Left ventricle myocardium inferior (tissue), 1 donor: ENCODE measurements at regions not wholly inside any gene's neighbourhood (a gene's known extent, or its start where the extent isn't known, plus 50 kb on each side); places are given as distances from the start of the nearest gene placed in this dataset.
"Not testable (repeated sequence)": the region's sequence is repeated elsewhere in the genome, so short reads cannot be mapped to it uniquely, and the experiment has no call there.

Experiments used
- DNase-seq: peaks from one replicate; pipeline ENCODE4 v3.0.0-alpha.2; 2020
- H3K27ac ChIP-seq: fragments of 200-600 bp; replicated peaks from 2 replicates; pipeline ENCODE4 v1.8.0; 2021
- H3K27me3 ChIP-seq: fragments of 200-600 bp; 2 replicates; pipeline ENCODE4 v1.8.0; 2021; ENCODE audit warnings: low read depth
- H3K36me3 ChIP-seq: fragments of 200-600 bp; 2 replicates; pipeline ENCODE4 v1.8.0; 2021
- H3K4me1 ChIP-seq: fragments of 200-600 bp; 2 replicates; pipeline ENCODE4 v1.8.0; 2021
- H3K4me3 ChIP-seq: fragments of 200-600 bp; 2 replicates; pipeline ENCODE4 v1.8.0; 2021; ENCODE audit warnings: mild to moderate bottlenecking, moderate library complexity
- H3K9me3 ChIP-seq: fragments of 200-600 bp; replicated peaks from 2 replicates; pipeline ENCODE4 v1.8.0; 2021
- intact Hi-C: fragments of 100-400 bp; cut with micrococcal nuclease; formaldehyde crosslinking; loops from one replicate; pipeline ENCODE4 v1.11.0; 2022
- TF ChIP-seq, protein P1 (sequence below): fragments of 200-600 bp; IDR thresholded peaks from 2 replicates; pipeline ENCODE4 v1.8.0; 2021; ENCODE audit warnings: antibody characterized with exemption, mild to moderate bottlenecking, borderline replicate concordance
- donor health status: DM: no; HTN: yes; CAD: no; lungs with severe emphysema.

DNA sequence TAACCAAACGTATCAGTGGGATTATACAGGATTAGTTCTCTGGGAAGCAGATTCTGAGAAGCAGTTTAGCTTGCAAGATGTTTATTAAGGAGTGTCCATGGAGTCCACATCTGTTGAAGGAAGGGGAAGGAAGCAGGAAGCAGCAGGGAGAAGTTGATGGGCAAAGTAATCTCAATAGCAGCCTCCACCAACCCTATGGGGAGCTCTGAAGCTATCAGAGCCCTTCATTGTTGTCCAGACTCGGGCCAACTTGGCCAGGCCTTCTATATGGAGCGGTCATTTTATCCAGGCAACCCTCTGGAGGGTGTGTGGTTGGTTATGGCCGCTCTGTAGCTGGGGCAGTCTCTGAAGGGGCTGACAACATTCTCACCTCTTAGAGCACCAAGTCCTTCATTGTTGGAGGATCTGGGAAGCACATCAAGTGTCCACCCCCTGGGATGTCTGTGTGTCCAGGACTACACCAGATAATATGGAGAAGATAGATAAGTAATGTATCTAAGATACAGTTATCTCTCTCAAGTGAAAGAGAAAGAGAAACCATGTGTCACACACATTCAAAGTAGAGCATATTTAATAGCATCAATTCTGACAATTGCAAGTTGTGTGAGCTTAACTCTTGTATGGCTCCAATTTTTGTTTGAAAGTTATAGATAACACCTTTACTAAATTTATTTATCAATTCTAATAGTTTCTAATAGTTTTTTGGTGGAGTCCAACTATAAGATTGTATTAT is 101.7 kb upstream of the TRIM77 start:
- H3K27ac ChIP-seq: no peak overlapping the region
- TF ChIP-seq, protein P1, sequence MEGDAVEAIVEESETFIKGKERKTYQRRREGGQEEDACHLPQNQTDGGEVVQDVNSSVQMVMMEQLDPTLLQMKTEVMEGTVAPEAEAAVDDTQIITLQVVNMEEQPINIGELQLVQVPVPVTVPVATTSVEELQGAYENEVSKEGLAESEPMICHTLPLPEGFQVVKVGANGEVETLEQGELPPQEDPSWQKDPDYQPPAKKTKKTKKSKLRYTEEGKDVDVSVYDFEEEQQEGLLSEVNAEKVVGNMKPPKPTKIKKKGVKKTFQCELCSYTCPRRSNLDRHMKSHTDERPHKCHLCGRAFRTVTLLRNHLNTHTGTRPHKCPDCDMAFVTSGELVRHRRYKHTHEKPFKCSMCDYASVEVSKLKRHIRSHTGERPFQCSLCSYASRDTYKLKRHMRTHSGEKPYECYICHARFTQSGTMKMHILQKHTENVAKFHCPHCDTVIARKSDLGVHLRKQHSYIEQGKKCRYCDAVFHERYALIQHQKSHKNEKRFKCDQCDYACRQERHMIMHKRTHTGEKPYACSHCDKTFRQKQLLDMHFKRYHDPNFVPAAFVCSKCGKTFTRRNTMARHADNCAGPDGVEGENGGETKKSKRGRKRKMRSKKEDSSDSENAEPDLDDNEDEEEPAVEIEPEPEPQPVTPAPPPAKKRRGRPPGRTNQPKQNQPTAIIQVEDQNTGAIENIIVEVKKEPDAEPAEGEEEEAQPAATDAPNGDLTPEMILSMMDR: no peak
- no peak overlapping the region for H3K4me3 ChIP-seq
- intact Hi-C loops: no loop called here
- no peaks in the 10 kb centered on the region for H3K4me1 ChIP-seq
- no peak for DNase-seq
- H3K27me3 ChIP-seq: no peaks in the 10 kb centered on the region
- H3K9me3 ChIP-seq: no peaks in the 10 kb centered on the region
- no peaks in the 10 kb centered on the region for H3K36me3 ChIP-seq

DNA sequence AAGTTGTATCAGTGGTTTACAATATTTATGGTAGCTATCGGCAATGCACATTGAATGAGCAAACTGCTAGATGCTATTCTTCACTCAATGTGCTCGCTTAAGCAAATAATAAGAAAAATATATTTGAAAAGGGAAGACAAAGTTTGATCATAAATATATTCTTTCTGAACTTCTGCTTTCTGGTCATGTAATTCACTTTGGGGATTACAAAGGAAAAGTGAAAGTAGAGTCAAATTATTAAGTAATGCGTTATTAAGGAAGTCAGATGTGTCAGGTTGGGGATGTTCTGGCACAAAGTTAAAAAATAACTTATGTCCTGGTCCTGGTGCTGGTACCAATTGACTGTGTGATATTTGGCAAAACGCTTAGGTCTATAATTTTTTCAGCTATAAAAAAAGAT is 98.0 kb upstream of the TRIM77 start:
- no peaks in the 10 kb centered on the region for H3K4me1 ChIP-seq
- intact Hi-C loops: no loop called here
- no peak for DNase-seq
- H3K36me3 ChIP-seq: no peaks in the 10 kb centered on the region
- H3K4me3 ChIP-seq: no peak overlapping the region
- H3K27ac ChIP-seq: no peak overlapping the region
- no peaks in the 10 kb centered on the region for H3K27me3 ChIP-seq
- TF ChIP-seq, protein P1: no peak
- H3K9me3 ChIP-seq: no peaks in the 10 kb centered on the region

DNA sequence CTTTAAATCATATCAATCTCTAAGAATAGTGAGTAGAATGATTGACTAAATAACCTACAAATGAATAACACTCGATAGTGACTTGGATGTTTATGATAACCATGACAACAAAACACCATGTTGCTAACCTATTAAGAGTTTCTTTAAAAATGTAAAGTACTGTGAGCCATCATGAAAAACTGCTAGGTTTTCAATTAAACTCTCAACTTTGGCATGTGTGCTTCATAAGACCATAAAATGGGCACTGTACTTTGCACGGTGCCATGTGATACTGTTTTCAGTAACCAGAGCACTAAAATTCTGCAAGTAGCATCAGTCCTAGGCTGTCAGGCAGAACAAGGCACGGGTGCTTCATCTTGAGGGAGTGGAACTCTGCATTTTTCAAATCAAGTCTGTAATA is 96.2 kb upstream of the TRIM77 start:
- TF ChIP-seq, protein P1: no peak
- Histone ChIP-seq H3K36me3 (no peaks in the 10 kb centered on the region), H3K27ac (no peak overlapping the region), H3K4me1 (no peaks in the 10 kb centered on the region), H3K27me3 (no peaks in the 10 kb centered on the region), H3K9me3 (no peaks in the 10 kb centered on the region), H3K4me3 (no peak overlapping the region)
- DNase-seq: no peak
- intact Hi-C loops: no loop called here

DNA sequence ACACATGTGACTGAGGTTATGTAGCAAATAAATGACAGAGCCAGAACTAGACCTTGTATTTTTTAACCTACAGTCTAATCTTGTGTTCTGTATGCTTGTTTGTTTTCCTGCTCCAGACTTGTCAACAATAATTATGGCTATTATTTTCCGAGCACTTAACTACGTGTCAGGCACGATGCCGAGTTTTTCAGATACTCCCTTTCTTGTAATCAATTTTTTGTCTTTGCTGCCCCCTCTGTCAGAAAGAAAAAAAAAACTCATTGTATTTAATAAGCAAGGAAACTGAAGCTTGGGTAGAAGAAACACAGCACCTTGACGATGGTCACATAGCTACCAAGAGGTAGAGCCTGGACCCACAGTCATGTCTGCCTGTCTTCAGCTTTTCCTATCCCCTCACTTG is 95.7 kb upstream of the TRIM77 start:
- intact Hi-C loops, DNase-seq, H3K4me1 ChIP-seq, H3K27ac ChIP-seq, H3K9me3 ChIP-seq, H3K4me3 ChIP-seq, H3K36me3 ChIP-seq, H3K27me3 ChIP-seq: not testable (repeated sequence)
- TF ChIP-seq, protein P1: peak; percentile 33

DNA sequence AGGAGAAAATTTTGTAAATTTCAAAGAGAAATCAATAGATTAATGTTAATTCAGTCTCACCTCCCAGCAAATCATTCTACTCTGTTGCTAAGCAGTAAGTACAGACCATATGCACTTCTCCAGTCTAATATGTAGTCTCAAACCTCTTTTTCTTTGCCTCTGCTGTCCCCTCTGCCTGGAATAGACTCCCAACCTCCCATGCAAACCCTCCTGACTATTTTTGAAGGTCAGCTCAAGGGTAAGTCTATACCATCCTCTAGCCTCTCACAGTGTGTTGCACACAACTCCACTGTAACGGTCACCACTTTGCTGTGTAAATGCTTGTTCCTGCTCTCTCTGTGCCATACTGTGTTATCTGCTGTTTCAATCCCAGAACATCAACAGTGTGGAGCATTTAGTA is 94.5 kb upstream of the TRIM77 start:
- H3K27me3 ChIP-seq, H3K4me3 ChIP-seq, H3K4me1 ChIP-seq, H3K36me3 ChIP-seq, DNase-seq, intact Hi-C loops, H3K9me3 ChIP-seq, H3K27ac ChIP-seq: not testable (repeated sequence)

DNA sequence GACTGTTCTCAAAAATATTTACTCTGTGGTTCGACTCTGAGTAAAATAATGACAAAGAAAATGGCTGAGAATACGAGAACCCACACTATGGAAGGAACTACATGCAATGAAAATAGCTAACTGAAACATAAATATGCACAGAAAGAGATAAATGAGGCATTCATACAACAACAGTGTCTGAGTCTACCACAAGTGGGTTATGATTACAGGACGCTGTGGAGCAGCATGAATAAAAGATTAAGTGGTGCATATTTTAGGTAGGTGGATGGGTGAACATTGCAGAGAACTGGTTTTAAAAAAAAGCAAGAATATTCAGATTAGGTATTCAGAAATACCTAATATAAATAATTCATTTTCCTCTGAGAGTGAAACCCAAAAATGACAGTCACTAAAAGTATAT is 93.9 kb upstream of the TRIM77 start:
- H3K27ac ChIP-seq, H3K4me3 ChIP-seq, DNase-seq, H3K4me1 ChIP-seq, intact Hi-C loops, H3K27me3 ChIP-seq, H3K36me3 ChIP-seq, H3K9me3 ChIP-seq: not testable (repeated sequence)
